GM19372 (cell line): ENCODE measurements at regions not wholly inside any gene's neighbourhood (a gene's known extent, or its start where the extent isn't known, plus 50 kb on each side); places are given as distances from the start of the nearest gene placed in this dataset.

Source experiments
- ATAC-seq: cut with Tn5 transposase; IDR thresholded peaks from one replicate; pipeline ENCODE4 v1.9.1; 2021; ENCODE audit warnings: mild to moderate bottlenecking, low read depth, moderate library complexity; ENCODE audit not compliant: unreplicated experiment

- ATAC-seq: no peak
Observed at GRCh38 chr11:80010536-80010935, 569.7 kb upstream of the TENM4 start.

GRCh38 chr11:80009081-80009480 is 568.3 kb upstream of the TENM4 start:
- ATAC-seq: no peak

GRCh38 chr11:80007616-80008015 is 566.8 kb upstream of the TENM4 start:
- ATAC-seq: no peak

GRCh38 chr11:79990141-79990540 is 549.3 kb upstream of the TENM4 start:
- ATAC-seq: no peak

GRCh38 chr11:79982185-79982584 is 541.4 kb upstream of the TENM4 start:
- ATAC-seq: no peak

- no peak for ATAC-seq
Observed at GRCh38 chr11:79980916-79981315, 540.1 kb upstream of the TENM4 start.

- ATAC-seq: no peak
Observed at GRCh38 chr11:79973721-79974617, 533.1 kb upstream of the TENM4 start.

GRCh38 chr11:79971255-79971654 is 530.4 kb upstream of the TENM4 start:
- no peak for ATAC-seq

- ATAC-seq: no peak
Observed at GRCh38 chr11:79966592-79966991, 525.8 kb upstream of the TENM4 start.

- no peak for ATAC-seq
Observed at GRCh38 chr11:79963856-79964645, 523.2 kb upstream of the TENM4 start.

- no peak for ATAC-seq
Observed at GRCh38 chr11:79960461-79960860, 519.6 kb upstream of the TENM4 start.

GRCh38 chr11:79959318-79959717 is 518.5 kb upstream of the TENM4 start:
- no peak for ATAC-seq

GRCh38 chr11:79957702-79958101 is 516.9 kb upstream of the TENM4 start:
- ATAC-seq: no peak

GRCh38 chr11:79956061-79956460 is 515.2 kb upstream of the TENM4 start:
- no peak for ATAC-seq

- no peak for ATAC-seq
Observed at GRCh38 chr11:79953629-79954028, 512.8 kb upstream of the TENM4 start.

GRCh38 chr11:79950741-79951140 is 509.9 kb upstream of the TENM4 start:
- no peak for ATAC-seq

GRCh38 chr11:79950172-79950571 is 509.3 kb upstream of the TENM4 start:
- no peak for ATAC-seq

GRCh38 chr11:79949574-79949973 is 508.7 kb upstream of the TENM4 start:
- ATAC-seq: no peak

GRCh38 chr11:79942646-79943045 is 501.8 kb upstream of the TENM4 start:
- ATAC-seq: no peak

- ATAC-seq: no peak
Observed at GRCh38 chr11:79942090-79942489, 501.3 kb upstream of the TENM4 start.

- no peak for ATAC-seq
Observed at GRCh38 chr11:79940974-79941735, 500.3 kb upstream of the TENM4 start.
